GM18502 (cell line): ENCODE measurements at regions not wholly inside any gene's neighbourhood (a gene's known extent, or its start where the extent isn't known, plus 50 kb on each side); places are given as distances from the start of the nearest gene placed in this dataset.
"Not testable (repeated sequence)": the region's sequence is repeated elsewhere in the genome, so short reads cannot be mapped to it uniquely, and the experiment has no call there.

Source experiments
- ATAC-seq: cut with Tn5 transposase; IDR thresholded peaks from one replicate; pipeline ENCODE4 v1.9.1; 2021; ENCODE audit warnings: mild to moderate bottlenecking; ENCODE audit not compliant: unreplicated experiment, poor library complexity

DNA sequence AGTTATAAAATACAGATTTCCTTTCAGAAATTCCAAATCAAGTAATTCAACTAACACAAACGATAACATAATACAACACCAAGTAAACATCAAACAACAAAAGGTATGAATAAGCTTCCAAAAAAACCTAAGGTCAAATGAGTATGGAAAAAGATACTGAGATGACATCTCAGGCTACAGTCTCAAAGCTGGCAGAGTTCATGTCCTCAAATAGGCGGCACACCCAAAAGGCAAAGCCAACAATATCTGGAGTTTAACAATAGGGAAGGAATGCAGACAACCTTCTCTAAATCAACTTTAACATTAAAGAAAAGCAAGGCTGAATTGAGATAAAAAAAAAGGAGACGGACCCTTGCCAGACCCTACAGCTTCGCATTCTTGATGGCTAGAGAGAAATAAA lies 346.6 kb downstream of the RSL24D1 start:
- no peak for ATAC-seq

DNA sequence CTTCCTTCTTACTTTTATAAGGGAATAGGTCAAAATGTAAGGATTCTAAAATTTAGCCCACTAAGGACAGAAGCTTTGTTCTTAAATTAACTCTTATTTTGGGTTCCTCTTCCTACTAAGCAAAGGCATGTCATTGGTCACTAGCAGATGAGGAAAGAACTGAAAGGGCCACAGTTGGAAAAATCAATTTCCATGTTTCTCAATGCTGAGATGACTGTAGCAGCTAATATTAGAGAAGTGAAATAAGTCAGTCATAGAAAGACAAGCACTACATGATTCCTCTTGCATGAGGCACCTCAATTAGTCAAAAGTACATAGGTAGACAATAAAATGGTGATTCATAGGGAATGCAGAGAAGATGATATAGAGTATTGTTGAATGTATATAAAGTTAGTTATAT lies 353.7 kb downstream of the RSL24D1 start:
- no peak for ATAC-seq

DNA sequence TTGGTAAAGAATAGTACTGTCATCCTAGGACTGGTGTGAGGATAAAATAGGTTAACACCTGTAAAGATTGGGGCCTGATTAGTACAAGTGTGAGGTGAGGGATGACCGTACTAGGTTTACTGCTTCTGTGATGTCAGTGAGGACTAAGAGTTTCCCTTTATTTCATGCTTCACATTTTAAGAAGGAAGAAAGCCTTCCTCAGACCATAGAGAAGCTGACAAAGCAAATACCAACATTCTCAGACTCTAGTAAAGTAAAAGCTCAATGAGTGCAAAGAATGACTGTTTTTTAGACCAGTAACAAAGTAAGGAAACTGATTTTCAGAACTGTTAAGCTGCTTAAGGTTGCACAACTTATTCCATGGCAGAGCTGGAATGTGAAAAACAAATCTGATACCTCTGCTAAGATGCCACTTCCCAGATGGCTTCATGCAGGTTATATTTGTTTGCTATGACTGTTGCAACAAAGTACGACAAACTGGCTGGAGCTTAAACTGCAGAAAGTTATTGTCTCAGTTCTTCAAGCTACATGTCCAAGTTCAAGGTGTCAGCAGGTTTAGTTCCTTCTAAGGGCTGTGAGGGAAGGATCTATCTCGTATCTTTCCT lies 354.9 kb downstream of the RSL24D1 start:
- ATAC-seq = no peak

DNA sequence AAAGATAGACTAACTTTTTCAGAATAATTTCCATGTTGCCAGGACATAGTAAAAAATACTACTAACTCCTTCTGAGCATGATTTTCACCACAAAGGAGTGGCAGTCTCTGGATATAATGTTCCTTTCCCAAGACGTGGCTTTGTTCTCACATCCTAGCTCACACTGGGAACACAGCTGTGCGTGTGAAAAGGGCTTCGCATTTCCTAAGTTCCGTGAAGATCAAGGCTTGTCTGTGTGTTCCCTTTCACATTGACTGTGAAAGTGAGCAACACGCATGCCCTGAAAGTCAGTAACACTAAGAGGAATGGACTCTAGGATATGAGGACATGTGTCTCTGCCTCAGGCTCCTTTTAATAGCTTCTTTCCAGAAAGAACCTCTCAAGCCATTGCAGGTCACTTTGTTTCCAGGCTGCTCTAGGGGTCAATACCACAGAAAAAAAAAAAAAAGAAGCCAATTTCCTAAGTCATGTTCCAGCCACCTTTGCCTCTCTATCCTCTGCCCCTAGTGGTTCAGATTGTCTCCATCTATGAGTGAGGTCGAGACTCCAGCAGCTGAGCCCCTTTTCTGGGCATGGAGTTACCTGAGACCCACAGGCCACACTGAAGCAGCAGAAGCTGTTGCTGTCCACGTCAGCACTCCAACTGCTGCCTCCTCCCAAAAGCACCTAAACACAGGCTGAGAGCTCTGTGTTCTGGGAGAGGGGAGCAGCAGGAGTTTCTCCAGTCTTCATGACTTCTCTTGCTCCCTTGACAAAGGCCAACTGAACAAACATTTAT lies 355.9 kb downstream of the RSL24D1 start:
- ATAC-seq = no peak

DNA sequence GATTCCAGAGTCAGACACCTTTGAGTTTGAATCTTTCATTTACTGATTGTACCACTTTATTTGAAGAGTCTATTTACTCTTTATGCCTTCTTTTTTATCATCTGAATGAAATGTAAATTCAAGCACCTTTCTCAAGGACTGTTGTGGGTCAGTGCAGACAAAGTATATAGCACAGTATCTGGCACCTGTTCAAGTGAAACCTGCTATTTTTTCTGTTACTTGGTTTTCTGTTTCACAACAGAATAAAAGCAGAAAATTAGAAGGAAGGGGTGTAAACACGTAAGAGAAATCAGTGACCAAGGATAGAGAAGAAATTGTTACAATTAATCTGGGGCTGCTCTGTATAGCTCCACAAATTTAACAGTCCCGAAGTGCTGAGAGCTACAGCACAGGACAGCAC lies 357.4 kb downstream of the RSL24D1 start:
- ATAC-seq = no peak

DNA sequence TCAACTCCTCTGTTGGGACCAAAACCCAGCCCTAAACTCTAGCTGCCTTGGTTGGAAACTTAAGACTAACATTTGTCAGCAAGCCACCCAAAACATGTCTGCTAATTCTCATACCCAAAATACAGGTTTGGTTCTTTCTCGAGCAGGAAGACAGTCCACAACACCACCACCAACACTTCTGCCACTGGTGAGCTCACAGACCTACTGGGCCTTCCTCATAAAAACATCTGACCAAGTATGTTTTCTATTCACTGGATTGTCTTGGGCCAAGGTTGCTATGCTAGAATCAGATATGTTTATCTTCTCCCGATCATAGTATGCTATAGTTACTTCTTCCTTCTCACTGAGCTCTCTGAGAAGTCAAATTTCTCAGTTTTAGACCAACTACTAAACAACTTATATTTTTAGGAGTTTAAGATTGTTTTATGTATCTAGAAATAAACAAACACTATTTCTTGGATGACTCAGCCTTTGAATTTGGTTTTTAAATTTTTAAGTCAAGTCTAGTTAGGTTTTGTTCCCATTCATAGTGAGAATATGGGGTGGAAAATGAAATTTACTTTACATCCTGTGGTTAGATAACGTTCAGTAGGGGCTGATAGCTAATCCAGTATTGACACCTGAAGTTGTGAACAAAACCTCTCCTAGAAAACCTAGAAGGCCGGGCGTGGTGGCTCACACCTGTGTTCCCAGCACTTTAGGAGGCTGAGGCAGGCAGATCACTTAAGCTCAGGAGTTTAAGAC lies 360.5 kb downstream of the RSL24D1 start:
- no peak for ATAC-seq

DNA sequence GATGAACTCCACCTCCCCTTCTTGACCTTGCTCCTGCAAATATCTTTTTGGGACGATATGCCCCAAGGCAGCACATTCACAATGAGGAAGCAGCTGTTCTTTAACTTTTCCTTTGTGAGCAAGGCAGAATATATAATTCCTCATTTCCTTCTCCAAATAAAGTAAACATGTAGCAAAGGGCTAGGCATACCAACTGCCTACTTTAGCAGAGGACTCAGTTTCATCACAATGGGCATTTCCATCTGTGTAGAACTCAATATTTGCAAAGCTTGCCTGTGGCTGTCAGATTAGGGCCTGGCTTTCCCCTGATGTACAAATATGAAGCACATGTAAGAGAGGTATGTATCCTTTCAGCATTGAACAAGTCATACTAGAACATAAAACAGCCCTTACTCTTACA lies 366.9 kb downstream of the RSL24D1 start:
- ATAC-seq = no peak

DNA sequence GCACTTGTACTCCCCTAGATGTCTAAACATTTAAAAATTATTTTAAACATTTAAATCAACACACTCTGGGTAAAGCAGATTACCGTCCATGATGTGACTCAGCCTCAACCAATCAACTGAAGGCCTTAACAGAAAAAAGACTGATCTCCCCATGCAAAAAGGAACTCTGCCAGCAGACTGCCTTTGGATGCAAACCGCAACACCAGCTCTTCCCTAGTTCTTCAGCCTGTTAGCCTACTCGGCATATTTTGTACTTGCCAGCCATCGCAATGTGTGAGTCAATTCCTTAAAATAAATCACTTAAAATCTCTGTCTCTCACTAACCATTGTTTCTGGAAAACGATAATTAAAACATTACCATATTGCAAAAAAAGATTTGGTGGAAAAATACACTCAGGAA lies 375.9 kb downstream of the RSL24D1 start:
- no peak for ATAC-seq

DNA sequence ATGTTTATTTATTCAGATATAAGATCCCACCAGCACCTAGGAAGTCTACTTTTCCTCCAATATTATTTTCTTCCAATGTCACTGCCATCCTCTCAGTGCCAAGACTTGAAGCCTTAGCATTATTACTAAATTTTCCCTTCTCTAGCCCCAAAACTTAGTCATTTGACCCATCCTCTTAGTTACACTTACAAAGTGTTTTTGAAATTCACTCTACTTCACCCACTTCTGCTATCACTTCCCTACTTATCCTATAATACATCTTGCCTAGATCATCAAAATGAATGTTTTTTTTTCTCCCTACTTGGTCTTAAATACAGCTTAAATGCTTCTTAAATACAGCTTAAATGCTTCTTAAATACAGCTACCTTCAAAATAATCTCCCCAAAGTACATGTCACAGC lies 376.6 kb downstream of the RSL24D1 start:
- no peak for ATAC-seq

DNA sequence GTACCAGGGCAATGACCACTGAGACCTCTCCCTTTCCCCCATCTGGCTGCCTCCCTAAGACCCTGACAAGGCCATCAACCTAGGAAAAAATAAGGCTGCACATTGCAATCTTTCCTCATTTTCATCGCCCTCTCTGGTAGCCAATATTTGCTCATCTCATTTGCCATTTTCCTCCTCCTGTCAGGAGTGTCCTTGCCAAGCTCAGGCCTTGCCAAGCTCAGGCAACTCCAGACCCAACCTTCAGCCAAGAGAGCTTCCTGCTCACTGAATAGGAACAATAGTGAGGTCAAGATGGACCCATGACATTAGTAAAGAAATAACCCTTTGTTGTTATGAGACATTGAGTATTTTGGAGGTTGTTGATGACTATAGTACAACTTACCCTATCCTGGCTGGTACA lies 380.3 kb downstream of the RSL24D1 start:
- no peak for ATAC-seq

DNA sequence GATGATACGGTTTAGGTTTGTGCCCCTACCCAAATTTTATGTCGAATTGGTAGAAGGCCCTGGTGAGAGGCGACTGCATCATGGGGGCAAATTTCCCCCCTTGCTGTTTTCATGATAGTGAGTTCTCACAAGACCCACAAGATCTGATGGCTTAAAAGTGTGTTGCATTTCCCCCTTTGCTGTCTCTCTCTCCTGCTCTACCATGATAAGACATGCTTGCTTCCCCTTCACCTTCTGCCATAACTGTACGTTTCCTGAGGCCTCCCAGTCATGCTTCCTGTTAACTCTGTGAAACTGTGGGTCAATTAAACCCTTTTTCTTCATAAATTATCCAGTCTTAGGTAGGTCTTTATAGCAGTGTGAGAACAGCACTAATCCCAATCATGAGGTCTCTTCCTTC lies 381.2 kb downstream of the RSL24D1 start:
- ATAC-seq = no peak

DNA sequence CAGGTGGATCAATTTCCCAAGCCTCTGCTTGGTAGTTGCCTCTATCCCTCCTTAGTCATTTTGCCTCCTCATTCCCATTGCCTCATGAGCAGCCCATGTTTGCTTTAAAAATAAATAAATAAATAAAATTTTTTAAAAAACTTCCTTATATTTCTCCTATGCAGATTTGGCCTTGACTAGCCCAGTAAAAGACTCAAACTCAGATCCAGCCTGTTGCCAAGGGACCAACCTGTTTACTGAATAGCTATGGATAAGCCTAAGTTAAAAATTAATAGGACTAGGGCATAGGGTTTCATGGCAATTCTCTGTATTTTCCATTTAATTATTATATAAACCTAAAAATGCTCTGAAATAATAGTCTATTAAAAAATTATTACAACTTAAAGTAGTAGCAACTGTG lies 384.4 kb downstream of the RSL24D1 start:
- ATAC-seq = no peak

DNA sequence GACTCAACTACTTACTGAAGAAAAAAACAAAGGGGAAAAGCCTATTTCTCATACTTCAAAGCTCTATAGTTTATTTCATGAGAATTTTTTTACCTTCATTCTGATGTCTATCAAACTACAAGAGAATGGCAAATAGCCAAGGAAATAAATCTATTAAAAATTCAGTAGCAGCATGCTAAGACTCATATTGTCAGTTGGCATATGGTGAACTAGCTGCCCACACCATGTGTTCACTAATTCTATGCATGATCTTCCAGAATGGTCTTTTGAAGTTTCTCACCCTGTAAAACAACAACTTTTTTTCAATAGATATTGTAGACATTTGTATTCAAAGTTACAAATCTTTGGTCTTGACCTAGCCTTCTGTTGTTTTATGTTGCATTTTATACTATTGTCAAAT lies 386.2 kb downstream of the RSL24D1 start:
- no peak for ATAC-seq

DNA sequence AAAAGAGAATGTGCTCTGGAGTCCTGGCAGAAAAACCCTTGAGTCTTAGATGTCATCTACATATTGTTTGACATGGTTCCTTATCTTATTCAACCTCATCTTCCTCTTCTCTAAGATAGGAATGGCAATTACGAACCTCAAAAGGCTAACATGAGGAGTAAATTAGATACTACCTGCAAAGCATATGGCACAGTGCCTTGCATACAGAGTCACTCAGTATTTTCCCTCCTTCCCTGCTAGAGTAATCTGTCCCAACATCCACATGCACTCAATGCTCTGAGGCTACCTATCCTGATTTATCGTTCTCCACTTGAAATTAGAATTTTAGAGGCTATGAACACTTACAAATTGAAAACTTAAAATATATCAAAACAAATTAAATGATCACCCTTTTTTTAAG lies 386.7 kb downstream of the RSL24D1 start:
- ATAC-seq = no peak

DNA sequence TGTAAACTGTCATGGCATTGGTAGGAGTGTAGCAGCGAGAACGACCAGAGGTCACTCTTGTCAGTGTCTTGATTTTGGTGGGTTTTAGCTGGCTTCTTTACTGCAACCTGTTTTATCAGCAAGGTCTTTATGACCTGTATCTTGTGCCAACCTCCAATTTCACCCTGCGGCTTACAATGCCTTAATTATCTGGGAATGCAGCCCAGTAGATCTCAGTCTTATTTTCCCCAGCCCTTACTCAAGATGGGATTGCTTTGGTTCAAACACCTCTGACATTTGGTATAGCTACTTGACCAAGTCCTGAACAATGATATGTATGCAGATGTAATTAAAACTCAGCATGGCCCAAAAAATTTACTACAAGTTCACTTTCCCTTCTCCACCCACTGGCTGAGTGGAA lies 388.4 kb downstream of the RSL24D1 start:
- no peak for ATAC-seq

DNA sequence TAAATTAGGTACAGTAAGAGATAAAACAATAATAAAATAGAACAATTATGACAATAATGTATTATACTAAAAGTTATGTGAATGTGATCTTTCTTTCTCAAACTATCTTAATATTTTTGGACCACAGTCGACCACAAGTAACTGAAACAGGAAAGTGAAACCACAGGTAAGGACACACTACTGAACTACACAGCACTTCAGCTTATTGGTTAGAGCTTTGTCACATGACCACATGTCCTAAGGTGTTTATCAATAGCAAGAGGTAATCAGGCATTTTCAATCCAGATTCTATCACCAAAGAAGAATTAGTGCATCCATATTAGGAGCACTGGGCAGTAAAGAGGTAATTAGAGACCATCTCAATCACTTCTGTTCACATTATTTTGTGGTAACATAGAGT lies 392.8 kb downstream of the RSL24D1 start:
- no peak for ATAC-seq

DNA sequence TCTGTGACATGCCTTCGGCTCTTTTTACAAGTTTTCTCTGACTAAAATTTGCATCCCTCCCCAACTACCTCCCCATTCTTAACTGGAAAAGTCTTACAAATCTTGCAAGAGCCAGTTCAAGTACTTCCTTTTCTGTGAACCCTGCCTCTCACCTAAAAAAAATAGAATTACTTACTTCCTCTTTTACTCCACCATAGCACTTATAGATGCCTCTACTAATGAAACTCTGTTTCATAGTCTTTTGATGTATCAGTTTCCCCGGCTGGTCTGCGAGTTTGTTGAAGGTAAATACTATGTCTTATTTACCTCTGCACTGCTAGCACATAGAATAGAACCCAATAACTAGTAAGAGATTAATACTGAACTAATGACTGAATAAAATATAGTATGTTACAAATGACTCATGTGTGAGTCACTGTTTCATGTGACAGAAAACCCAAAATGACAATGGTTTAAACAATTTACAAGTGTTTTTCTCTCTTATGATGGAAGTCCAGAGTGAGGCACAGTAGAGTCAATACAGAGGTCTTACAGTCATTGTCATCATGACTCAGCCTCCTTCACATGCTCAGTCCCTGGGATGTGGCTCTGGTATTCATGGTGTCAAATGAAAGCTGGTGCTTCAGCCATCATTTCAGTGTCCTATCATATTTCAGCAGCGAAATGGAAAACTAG lies 393.5 kb downstream of the RSL24D1 start:
- peak; percentile 78 for ATAC-seq

DNA sequence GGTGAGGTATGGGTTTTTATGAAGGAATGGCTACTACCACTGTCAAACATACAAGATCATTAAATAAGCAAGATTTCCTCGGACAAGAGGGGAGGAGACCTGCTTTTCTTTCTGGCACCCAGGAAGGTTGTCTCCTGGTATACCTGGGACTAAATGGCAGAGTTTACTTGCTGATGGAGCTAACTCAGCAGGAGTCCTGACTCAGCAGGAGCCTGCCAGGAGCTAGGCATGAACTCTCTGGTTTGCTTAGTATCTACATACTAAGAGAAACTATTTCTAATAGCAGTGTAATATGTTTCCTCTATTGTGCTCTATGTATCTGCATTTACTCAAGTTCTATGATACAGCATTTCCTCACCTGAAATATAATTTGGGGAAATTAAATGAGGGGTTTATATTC lies 404.2 kb downstream of the RSL24D1 start:
- ATAC-seq = no peak

DNA sequence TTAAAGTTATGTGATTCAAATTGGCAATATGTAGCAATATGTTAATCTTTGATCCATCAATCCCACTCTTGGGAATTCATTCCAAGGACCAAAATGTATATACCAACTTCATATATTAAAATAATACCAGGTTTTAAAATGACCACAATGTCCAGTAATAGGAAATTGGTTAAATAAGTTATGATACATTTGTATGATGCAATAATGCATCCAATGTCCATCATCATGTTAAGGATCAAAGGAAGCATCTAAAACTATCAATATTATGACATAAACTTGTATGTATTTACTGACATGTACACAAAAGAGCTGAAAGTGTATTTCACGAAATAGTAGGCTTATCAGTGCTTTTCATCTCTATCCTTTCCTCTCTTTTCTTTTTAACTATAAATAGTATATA lies 406.0 kb downstream of the RSL24D1 start:
- ATAC-seq = no peak

DNA sequence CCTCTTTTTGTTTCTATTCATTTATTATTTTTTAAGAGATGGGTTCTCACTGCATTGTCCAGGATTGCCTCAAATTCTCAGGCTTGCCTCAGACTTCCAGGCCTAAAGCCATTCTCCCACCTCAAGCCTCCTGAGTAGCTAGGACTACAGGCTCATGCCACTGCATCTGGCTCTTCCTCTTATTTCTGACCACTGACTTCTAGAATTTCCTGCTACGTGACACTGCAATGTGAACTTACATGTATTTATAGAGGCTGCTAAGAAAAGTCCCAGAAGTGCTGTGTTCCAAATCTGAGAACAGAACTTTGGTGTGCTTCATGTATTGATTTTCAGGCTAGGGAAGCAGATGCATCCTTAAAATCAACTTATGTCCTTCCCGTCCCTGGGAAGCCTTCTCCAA lies 407.4 kb downstream of the RSL24D1 start:
- no peak for ATAC-seq

DNA sequence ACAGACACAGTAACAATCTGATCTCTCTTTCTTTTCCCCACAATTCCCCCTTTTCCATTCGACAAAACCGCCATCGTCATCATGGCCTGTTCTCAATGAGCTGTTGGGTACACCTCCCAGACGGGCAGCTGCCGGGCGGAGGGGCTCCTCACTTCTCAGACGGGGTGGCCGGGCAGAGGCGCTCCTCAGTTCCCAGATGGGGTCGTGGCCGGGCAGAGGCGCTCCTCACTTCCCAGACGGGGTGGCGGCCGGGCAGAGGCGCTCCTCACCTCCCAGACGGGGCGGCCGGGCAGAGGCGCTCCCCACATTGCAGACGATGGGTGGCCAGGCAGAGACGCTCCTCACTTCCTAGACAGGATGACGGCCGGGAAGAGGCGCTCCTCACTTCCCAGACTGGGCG lies 415.5 kb downstream of the RSL24D1 start:
- ATAC-seq = not testable (repeated sequence)
